Stimulated activated CD8-positive, alpha-beta memory T cell treated with anti-CD3 and anti-CD28 coated beads, Interleukin-12 subunit alpha, Interleukin-12 subunit beta, amount 100 ng/mL, for 24 hours (primary cell): ENCODE measurements at regions not wholly inside any gene's neighbourhood (a gene's known extent, or its start where the extent isn't known, plus 50 kb on each side); places are given as distances from the start of the nearest gene placed in this dataset.

ENCODE experiments used
- DNase-seq: peaks from one replicate; pipeline ENCODE4 v3.0.0-alpha.2; 2020; ENCODE audit errors: extremely low read depth

GRCh38 chr15:95290176-95290974 lies 1040.1 kb upstream of the NR2F2 start:
- no peak for DNase-seq

DNA sequence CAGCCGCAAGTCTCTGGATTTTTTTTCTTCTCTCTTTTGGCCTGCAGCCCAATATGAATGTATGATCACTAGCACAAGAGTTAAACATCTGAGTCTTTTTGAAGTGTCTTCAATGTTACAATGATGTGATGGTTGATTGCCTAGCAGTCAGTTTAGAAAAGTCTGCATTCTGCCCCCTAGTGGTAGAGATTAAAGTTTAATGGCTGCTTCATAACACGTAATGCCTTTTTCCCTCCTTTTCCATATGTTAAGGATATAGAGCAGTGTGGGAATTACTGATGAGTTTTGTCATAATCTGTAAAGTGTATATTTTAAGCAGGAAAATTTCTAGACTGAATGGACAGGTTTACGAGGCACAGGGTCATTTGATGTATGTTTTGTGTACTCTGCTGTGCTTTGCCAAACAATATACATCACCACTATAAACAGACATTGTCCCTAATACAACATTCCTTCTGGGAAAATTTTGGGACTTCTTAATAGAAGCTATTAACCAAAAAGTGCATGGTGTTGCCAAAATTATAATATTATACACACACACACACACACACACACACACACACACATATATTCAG lies 1038.5 kb upstream of the NR2F2 start:
- DNase-seq = no peak

GRCh38 chr15:95292785-95293450 lies 1037.6 kb upstream of the NR2F2 start:
- no peak for DNase-seq

DNA sequence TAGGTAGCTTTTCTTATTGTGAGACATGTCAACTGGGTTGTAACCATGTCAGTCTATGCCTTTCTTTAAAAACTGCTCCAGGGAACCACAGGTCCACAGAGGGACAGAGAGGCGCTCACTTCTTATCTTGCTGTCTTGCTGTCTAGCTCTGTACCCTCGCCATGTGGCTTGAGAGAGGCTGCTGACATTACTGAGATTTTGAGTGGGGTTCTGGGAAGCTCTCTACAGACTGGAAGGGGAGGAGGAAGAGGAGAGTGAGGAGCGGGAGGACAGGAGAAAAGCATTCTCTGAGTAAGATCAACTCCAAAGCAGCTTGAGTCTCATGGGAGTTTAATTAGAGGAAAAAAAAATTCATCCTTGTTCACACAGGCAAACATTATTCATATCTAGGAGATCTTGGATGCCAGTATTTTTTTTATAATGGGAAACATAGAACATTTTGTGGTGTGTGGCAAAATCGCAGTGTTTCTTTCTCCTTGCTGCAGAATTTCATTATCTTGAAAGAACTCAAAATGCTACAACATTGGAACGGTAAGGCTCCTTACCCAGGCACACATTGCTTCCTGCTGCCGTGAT lies 1037.0 kb upstream of the NR2F2 start:
- DNase-seq = no peak

DNA sequence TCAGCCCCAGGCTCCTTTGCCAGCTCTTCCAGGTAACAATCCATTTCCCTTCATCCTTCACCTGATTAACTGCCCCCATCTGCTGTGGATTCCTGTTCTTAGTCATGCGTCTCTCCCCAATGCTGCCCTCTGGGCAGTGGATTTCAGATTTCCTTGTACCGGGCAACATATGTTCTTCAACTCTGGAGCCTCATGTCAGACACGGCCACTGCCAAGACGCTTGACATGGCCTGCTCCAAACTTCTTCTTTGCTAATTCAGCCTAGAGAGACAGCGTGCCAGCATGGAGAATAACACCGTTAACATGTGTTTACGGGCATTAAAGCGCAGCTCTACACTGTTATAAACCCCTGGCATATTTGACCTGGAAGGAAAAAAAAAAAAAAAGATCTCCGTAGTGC lies 1035.1 kb upstream of the NR2F2 start:
- no peak for DNase-seq

DNA sequence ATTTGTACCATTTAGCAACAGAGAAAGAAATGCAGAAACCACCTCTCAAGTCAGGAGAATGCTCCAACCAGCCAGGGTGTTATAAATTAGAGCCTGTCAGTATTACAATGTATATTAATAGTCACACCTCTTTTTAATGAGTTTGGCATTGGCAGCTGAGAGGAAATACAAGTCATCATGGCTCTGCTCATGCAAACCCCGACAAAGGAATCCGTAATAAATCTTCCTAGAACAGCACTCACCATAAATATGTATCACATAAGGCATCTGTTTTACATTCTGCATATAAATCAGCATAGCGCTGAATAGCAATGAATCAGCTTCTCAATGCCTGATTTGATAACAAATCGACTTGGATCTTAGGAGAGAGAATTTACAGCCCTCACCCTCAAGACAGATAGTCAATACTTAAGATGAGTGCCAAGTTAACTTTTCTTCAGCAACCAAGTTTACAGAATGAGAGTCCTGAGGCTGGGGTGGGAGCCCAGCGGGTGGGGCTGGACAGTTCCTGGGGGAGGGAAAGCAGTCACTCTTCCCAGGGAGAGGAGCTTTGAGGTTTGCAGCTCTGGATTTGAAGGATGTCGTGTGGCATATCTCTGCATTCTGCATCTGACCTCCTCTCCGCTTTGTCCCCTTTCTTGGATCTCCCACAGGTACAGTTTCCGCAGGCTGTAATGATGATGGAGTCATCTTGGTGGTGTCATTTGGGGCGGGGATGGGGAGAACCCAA lies 1034.4 kb upstream of the NR2F2 start:
- no peak for DNase-seq

GRCh38 chr15:95296643-95297042 lies 1033.9 kb upstream of the NR2F2 start:
- no peak for DNase-seq

- DNase-seq = no peak
These were observed 1031.8 kb upstream of the NR2F2 start for GRCh38 chr15:95298729-95299128.

GRCh38 chr15:95300958-95301357 lies 1029.5 kb upstream of the NR2F2 start:
- DNase-seq = no peak

DNA sequence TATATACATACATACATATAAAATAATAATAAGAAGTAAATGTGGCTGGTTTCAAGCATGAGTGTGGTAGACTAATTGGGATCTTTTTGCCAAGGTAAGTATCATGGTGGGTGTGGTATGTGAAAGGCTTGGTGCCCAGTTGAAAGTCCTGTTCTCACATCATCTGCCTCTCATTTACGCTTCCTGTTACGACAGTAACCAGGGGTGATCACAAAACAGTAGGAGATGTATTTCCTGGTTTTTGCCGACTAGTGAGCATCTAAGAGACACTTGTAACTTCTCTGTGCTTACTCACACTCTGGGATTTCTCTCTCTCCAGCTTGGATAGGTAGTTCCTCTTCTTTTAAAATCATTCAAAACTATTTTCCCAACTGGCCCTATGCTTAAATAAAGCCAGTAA lies 1028.3 kb upstream of the NR2F2 start:
- no peak for DNase-seq

- no peak for DNase-seq
These were observed 1027.7 kb upstream of the NR2F2 start for GRCh38 chr15:95302809-95303208.

GRCh38 chr15:95303713-95304112 lies 1026.8 kb upstream of the NR2F2 start:
- no peak for DNase-seq

DNA sequence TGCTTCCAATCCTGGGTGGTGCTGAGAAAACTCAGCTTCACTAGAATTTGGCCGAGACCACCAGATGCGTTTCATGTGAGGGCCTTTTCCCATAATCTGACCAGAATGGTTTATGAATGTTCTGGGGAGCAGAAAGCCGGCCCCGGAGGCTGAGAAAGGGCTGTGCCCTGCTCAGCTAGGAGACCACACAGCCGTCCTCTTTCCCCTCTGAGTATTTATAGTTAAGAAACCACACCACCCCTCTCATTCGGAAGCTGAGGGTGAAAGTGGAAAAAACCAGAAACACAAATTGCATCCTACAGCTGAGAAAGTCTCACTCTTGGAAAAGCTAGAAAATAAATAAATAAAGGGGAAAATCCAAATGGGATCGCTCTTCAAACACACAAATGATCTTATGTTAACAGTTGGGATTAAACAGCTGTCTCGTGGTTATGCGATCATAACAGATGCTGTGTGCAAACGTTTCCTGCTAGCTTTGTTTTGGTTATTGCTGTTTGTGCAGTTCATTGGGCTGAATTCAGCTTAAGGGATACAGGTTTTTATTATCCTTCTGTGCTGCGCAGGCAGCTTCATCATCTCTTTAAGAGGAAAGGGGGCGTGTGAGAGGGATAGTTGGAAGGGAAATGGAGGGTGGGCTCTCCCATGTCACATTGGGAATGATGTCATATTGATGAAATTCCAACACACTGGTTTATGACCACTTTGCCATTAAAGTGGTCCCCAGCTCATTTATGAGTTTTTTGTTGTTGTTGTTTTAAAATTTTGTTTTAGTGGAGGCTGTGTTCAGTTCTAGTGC lies 1026.2 kb upstream of the NR2F2 start:
- DNase-seq = no peak

GRCh38 chr15:95304947-95305400 lies 1025.5 kb upstream of the NR2F2 start:
- DNase-seq = no peak

- DNase-seq = no peak
These were observed 1023.4 kb upstream of the NR2F2 start for GRCh38 chr15:95307115-95307514.

- DNase-seq = no peak
These were observed 1011.3 kb upstream of the NR2F2 start for GRCh38 chr15:95319242-95319641.

DNA sequence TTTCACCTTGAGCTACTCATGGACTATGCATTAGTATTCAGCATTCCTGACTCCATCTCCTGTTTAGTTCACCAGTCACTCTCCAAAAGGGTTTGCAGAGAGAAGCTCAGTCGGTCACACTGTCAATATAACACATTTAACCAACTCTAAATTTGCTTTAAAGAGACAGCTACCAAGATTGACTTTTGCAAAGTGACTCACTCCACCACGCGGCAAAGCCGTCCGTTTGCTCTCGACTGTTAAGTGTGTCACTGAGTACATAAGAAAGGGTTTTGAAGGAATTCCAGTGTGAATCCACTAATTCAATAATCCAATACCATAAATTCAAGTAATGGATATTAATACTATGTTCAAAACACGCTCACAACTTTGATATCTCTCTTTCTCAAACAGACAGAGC lies 1006.7 kb upstream of the NR2F2 start:
- DNase-seq = no peak

GRCh38 chr15:95324656-95325055 lies 1005.8 kb upstream of the NR2F2 start:
- no peak for DNase-seq

- DNase-seq = no peak
These were observed 1004.6 kb upstream of the NR2F2 start for GRCh38 chr15:95325763-95326404.

DNA sequence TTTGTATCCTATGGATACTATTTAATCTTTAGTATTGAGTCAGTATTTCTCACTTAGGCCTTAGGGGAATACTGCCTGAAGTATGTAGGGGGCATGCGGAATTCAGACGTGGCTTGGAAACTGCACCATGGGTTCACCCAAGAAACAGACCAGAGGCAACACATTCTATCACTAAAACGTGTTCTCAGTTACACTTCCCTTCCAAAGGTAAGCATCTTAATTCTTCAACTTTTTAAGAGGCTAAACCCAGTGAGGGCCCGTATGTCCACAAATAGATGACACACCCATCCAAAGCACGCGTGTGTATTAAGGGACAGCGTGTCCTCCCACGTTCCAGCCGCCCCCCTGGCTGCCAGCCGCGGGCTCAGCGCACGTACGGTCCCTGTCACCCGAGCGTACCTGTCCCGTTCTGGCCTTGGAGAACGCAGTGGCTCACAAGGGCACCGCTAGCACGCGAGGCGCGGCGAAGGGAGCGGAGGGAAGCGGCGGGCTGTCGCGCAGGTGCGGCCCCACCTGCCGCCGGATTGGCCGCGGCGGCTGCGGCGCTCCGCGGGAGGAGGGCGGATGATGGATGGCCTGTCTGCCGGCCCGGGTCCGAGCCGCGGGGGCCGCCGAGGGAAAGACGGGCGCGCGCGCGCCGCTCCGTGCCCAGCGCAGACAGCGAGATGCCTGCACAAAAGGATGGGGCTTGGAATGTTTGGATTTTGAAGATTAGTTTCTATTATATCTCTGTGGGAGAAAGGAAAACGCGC lies 1003.9 kb upstream of the NR2F2 start:
- DNase-seq = no peak
